PC-3 (cell line): ENCODE measurements at regions not wholly inside any gene's neighbourhood (a gene's known extent, or its start where the extent isn't known, plus 50 kb on each side); places are given as distances from the start of the nearest gene placed in this dataset.

Experiments used
- ATAC-seq: fragments of 200-7000 bp; cut with Tn5 transposase; 2 replicates; pipeline ENCODE4 v1.9.1; 2020; ENCODE audit warnings: mild to moderate bottlenecking, moderate library complexity
- BruUV-seq: library from RNA; stranded (reverse); fragments of 400-500 nt; replicated peaks from 2 replicates; lab custom pipeline; 2021; lab: Mats Ljungman, UMichigan
- CTCF ChIA-PET: fragments of 300-600 bp; sonication (Branson Sonifier 250); formaldehyde crosslinking; loops from one replicate; lab custom pipeline; 2022; ENCODE audit warnings: antibody characterized with exemption; lab: Charles Lee
- POLR2A ChIA-PET: fragments of 300-600 bp; sonication (Branson Sonifier 250); formaldehyde crosslinking; loops from one replicate; lab custom pipeline; 2022; ENCODE audit warnings: antibody characterized with exemption; ENCODE audit not compliant: unreplicated experiment; lab: Charles Lee
- DNase-seq: peaks from one replicate; pipeline ENCODE4 v3.0.0-alpha.2; 2015
- H2AFZ ChIP-seq: fragments of 300-600 bp; sonication (generic); 2 replicates; pipeline ENCODE4 v1.6.0; 2016; ENCODE audit warnings: antibody characterized with exemption, low read length
- H3F3A ChIP-seq: fragments of 300-600 bp; sonication (generic); one replicate; pipeline ENCODE4 v1.6.0; 2017; ENCODE audit warnings: antibody characterized with exemption, low read length, control low read depth, mild to moderate bottlenecking; ENCODE audit not compliant: unreplicated experiment
- H3K27ac ChIP-seq: fragments of 300-600 bp; sonication (generic); 2 replicates; pipeline ENCODE4 v1.5.1; 2016; ENCODE audit warnings: mild to moderate bottlenecking, low read length
- H3K27me3 ChIP-seq: fragments of 300-600 bp; sonication (generic); 2 replicates; pipeline ENCODE4 v1.6.1; 2016; ENCODE audit warnings: low read length, mixed read lengths
- H3K36me3 ChIP-seq: fragments of 300-600 bp; sonication (generic); 2 replicates; pipeline ENCODE4 v1.6.1; 2016; ENCODE audit warnings: low read depth, mixed run types, low read length, mixed read lengths
- H3K4me1 ChIP-seq: fragments of 300-600 bp; sonication (generic); 2 replicates; pipeline ENCODE4 v1.5.1; 2016; ENCODE audit warnings: low read length; ENCODE audit not compliant: insufficient read depth
- H3K4me2 ChIP-seq: fragments of 300-600 bp; sonication (generic); 2 replicates; pipeline ENCODE4 v1.6.0; 2016; ENCODE audit warnings: low read length
- H3K4me3 ChIP-seq: fragments of 300-600 bp; sonication (generic); 2 replicates; pipeline ENCODE4 v1.5.1; 2016; ENCODE audit warnings: mild to moderate bottlenecking, low read length, mixed read lengths
- H3K79me2 ChIP-seq: fragments of 300-600 bp; sonication (generic); 2 replicates; pipeline ENCODE4 v1.6.1; 2017; ENCODE audit warnings: low read length, mixed read lengths
- H3K9ac ChIP-seq: fragments of 300-600 bp; sonication (generic); 2 replicates; pipeline ENCODE4 v1.6.0; 2016; ENCODE audit warnings: mild to moderate bottlenecking, low read length
- H3K9me2 ChIP-seq: fragments of 300-600 bp; sonication (generic); replicated peaks from 2 replicates; pipeline ENCODE4 v1.6.1; 2016; ENCODE audit warnings: mixed run types, low read length, mixed read lengths
- H3K9me3 ChIP-seq: fragments of 300-600 bp; sonication (generic); 2 replicates; pipeline ENCODE4 v1.6.1; 2016; ENCODE audit warnings: low read length, mixed read lengths
- H4K20me1 ChIP-seq: fragments of 300-600 bp; sonication (generic); 2 replicates; pipeline ENCODE4 v1.6.1; 2016; ENCODE audit warnings: low read length, mixed read lengths
- CTCF ChIP-seq: fragments of 300-600 bp; sonication (generic); conservative IDR thresholded peaks from 2 replicates; pipeline ENCODE4 v1.5.1; 2017; ENCODE audit warnings: antibody characterized with exemption, low read depth, mild to moderate bottlenecking, low read length
- EZH2 ChIP-seq: fragments of 300-600 bp; sonication (generic); IDR thresholded peaks from one replicate; pipeline ENCODE4 v1.6.1; 2017; ENCODE audit warnings: antibody characterized with exemption, mild to moderate bottlenecking, low read length; ENCODE audit not compliant: unreplicated experiment
- EZH2phosphoT487 ChIP-seq: fragments of 300-600 bp; sonication (generic); IDR thresholded peaks from 2 replicates; pipeline ENCODE4 v1.6.1; 2018; ENCODE audit warnings: mild to moderate bottlenecking, antibody characterized with exemption, low read length, borderline replicate concordance
- intact Hi-C: fragments of 100-400 bp; cut with micrococcal nuclease; formaldehyde crosslinking; loops from 2 replicates; pipeline ENCODE4 v1.9.0; 2023

- H3K9me2 ChIP-seq, result no peaks in the 10 kb centered on the region
- ATAC-seq, result no peak
- BruUV-seq, result no TSS peak
- no peaks in the 10 kb centered on the region for H4K20me1 ChIP-seq
- intact Hi-C loops, result no loop called here
- H3K9me3 ChIP-seq, result no peaks in the 10 kb centered on the region
- H3K4me1 ChIP-seq, result no peaks in the 10 kb centered on the region
- ChIA-PET CTCF (no interaction called here), POLR2A (no interaction called here)
- H3K79me2 ChIP-seq, result no peaks in the 10 kb centered on the region
- no peak overlapping the region for H3K4me2 ChIP-seq
- no peaks in the 10 kb centered on the region for H3K27me3 ChIP-seq
- no peaks in the 10 kb centered on the region for H3K36me3 ChIP-seq
- no peaks in the 10 kb centered on the region for H3F3A ChIP-seq
- DNase-seq, result no peak
- H3K9ac ChIP-seq, result no peak overlapping the region
- no peak overlapping the region for H2AFZ ChIP-seq
- TF ChIP-seq CTCF (no peak), EZH2phosphoT487 (no peak), EZH2 (no peak)
- no peak overlapping the region for H3K27ac ChIP-seq
- H3K4me3 ChIP-seq, result no peak overlapping the region
Measured at GRCh38 chrX:121649417-121649816, 602.0 kb downstream of the GLUD2 start.

GRCh38 chrX:121655276-121655675, 607.9 kb downstream of the GLUD2 start:
- DNase-seq, result no peak
- H3K27ac ChIP-seq, result no peak overlapping the region
- CTCF ChIA-PET, result no interaction called here
- no peaks in the 10 kb centered on the region for H3K27me3 ChIP-seq
- H3K9me2 ChIP-seq, result no peaks in the 10 kb centered on the region
- no TSS peak for BruUV-seq
- no peaks in the 10 kb centered on the region for H3K79me2 ChIP-seq
- no peaks in the 10 kb centered on the region for H3K36me3 ChIP-seq
- no peak overlapping the region for H3K4me2 ChIP-seq
- H3K4me1 ChIP-seq, result no peaks in the 10 kb centered on the region
- intact Hi-C loops, result no loop called here
- no peak overlapping the region for H3K9ac ChIP-seq
- H4K20me1 ChIP-seq, result no peaks in the 10 kb centered on the region
- ATAC-seq, result no peak
- H3K9me3 ChIP-seq, result no peaks in the 10 kb centered on the region
- POLR2A ChIA-PET, result no interaction called here
- H2AFZ ChIP-seq, result no peak overlapping the region
- TF ChIP-seq EZH2phosphoT487, result no peak
- TF ChIP-seq EZH2, result no peak
- no peak for TF ChIP-seq CTCF
- no peak overlapping the region for H3K4me3 ChIP-seq
- H3F3A ChIP-seq, result no peaks in the 10 kb centered on the region

- Histone ChIP-seq H3K27ac (no peak overlapping the region), H3K4me1 (no peaks in the 10 kb centered on the region), H4K20me1 (no peaks in the 10 kb centered on the region), H2AFZ (no peak overlapping the region), H3K9ac (no peak overlapping the region), H3K79me2 (no peaks in the 10 kb centered on the region), H3K9me3 (no peaks in the 10 kb centered on the region), H3K4me2 (no peak overlapping the region), H3K27me3 (no peaks in the 10 kb centered on the region), H3K36me3 (no peaks in the 10 kb centered on the region), H3K4me3 (no peak overlapping the region), H3K9me2 (no peaks in the 10 kb centered on the region), H3F3A (no peaks in the 10 kb centered on the region)
- ATAC-seq (no peak), DNase-seq (no peak)
- no peak for TF ChIP-seq EZH2
- TF ChIP-seq CTCF, result no peak
- no peak for TF ChIP-seq EZH2phosphoT487
- intact Hi-C loops, result no loop called here
- ChIA-PET POLR2A (no interaction called here), CTCF (no interaction called here)
- no TSS peak for BruUV-seq
Measured at GRCh38 chrX:121666171-121666570, 618.8 kb downstream of the GLUD2 start.
